ENCODE measurements at regions not wholly inside any gene's neighbourhood (a gene's known extent, or its start where the extent isn't known, plus 50 kb on each side); places are given as distances from the start of the nearest gene placed in this dataset.

- Histone ChIP-seq H3K27ac (ENCODE audit: low read depth in 1 of 2, low read length in 2 of 2) (no peak overlapping the region), H3K9ac (ENCODE audit: low read depth in 1 of 2, low read length in 2 of 2) (no peak overlapping the region), H3K4me1 (ENCODE audit: control insufficient read depth in 4 of 4, insufficient read depth in 4 of 4, low read length in 3 of 4) (no peaks in the 10 kb centered on the region), H3K27me3 (ENCODE audit: control insufficient read depth in 4 of 4, insufficient read depth in 4 of 4, low read length in 3 of 4) (no peaks in the 10 kb centered on the region), H3K36me3 (ENCODE audit: control insufficient read depth in 4 of 4, insufficient read depth in 3 of 4, low read depth in 1 of 4, low read length in 3 of 4) (no peaks in the 10 kb centered on the region), H3K9me3 (ENCODE audit: control insufficient read depth in 4 of 4, low read length in 3 of 4) (no peaks in the 10 kb centered on the region), H3K4me3 (ENCODE audit: low read depth in 1 of 3, low read length in 3 of 3) (no peak overlapping the region)
- no peak for DNase-seq (ENCODE audit: low spot score)
- TF ChIP-seq ATF3 (IDR thresholded peaks at IDR 0.05) (no peak), ZBTB33 (IDR thresholded peaks at IDR 0.05) (no peak), REST (IDR thresholded peaks at IDR 0.05) (no peak)
- WGBS = 77% methylated on average over 5 of the region's 5 CpGs
Measured at GRCh38 chr11:87719326-87720073, 455.7 kb downstream of the RAB38 start.

- H3K9me3 ChIP-seq (ENCODE audit: control insufficient read depth in 4 of 4, low read length in 3 of 4) = no peaks in the 10 kb centered on the region
Measured at GRCh38 chr11:87712802-87713202, 462.4 kb downstream of the RAB38 start.

More at GRCh38 chr11:87712802-87713202, 462.4 kb downstream of the RAB38 start:
- no peaks in the 10 kb centered on the region for H3K4me1 ChIP-seq (ENCODE audit: control insufficient read depth in 4 of 4, insufficient read depth in 4 of 4, low read length in 3 of 4)
- 46% methylated on average over 3 of the region's 3 CpGs for WGBS
- DNase-seq (ENCODE audit: low spot score) = no peak
- H3K9ac ChIP-seq (ENCODE audit: low read depth in 1 of 2, low read length in 2 of 2) = no peak overlapping the region
- TF ChIP-seq FOXA1 (IDR thresholded peaks at IDR 0.05) (no peak), HNF4A (conservative IDR thresholded peaks at IDR 0.05) (no peak), MAX (IDR thresholded peaks at IDR 0.05) (no peak), ATF3 (IDR thresholded peaks at IDR 0.05) (no peak), HNF4G (IDR thresholded peaks at IDR 0.05) (no peak), FOXA2 (IDR thresholded peaks at IDR 0.05) (no peak), EGR1 (IDR thresholded peaks at IDR 0.05; ENCODE audit: low read depth in 2 of 2) (no peak), RAD21 (IDR thresholded peaks at IDR 0.05) (no peak), RXRA (IDR thresholded peaks at IDR 0.05) (no peak), NR2F2 (IDR thresholded peaks at IDR 0.05) (no peak), GABPA (IDR thresholded peaks at IDR 0.05 in 1 of 2, conservative IDR thresholded peaks at IDR 0.05 in 1 of 2) (no peak), TAF1 (conservative IDR thresholded peaks at IDR 0.05) (no peak), SP1 (IDR thresholded peaks at IDR 0.05) (no peak), YY1 (IDR thresholded peaks at IDR 0.05) (no peak), CTCF (IDR thresholded peaks at IDR 0.05; ENCODE audit: low read depth, low read length, missing input control) (no peak), REST (IDR thresholded peaks at IDR 0.05) (no peak), JUND (IDR thresholded peaks at IDR 0.05) (no peak)
- H3K4me3 ChIP-seq (ENCODE audit: low read depth in 1 of 3, low read length in 3 of 3) = no peak overlapping the region
- no peaks in the 10 kb centered on the region for H3K36me3 ChIP-seq (ENCODE audit: control insufficient read depth in 4 of 4, insufficient read depth in 3 of 4, low read depth in 1 of 4, low read length in 3 of 4)
- no peak overlapping the region for H3K27ac ChIP-seq (ENCODE audit: low read depth in 1 of 2, low read length in 2 of 2)
- H3K27me3 ChIP-seq (ENCODE audit: control insufficient read depth in 4 of 4, insufficient read depth in 4 of 4, low read length in 3 of 4) = no peaks in the 10 kb centered on the region

Data from liver (tissue), 8 donors.